ENCODE measurements at regions not wholly inside any gene's neighbourhood (a gene's known extent, or its start where the extent isn't known, plus 50 kb on each side); places are given as distances from the start of the nearest gene placed in this dataset.

DNA sequence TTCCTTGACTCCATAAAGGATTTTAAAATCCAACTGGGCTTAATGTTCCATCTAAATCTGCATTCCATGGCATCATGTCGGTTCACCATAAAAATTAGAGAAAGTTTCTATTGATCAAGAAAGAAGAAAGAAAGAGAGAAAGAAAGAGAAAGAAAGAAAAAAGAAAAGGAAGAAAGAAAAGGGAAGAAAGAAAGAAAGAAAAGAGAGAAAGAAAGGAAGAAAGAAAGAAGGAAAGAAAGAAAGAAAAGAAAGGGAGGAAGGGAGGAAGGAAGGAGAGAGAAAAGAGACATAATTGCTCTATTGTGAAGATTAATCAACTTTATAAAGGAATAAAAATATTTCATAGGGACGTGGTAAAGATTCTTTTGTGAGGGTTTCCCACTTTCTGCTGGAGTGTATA is 329.2 kb downstream of the DLEU7 start:
- in situ Hi-C loops (cut with HindIII; ENCODE audit: low sequenced_read_pairs): no loop called here
- H3K4me3 ChIP-seq (ENCODE audit: low read depth, low read length): no peak overlapping the region
- TF ChIP-seq, protein P1, sequence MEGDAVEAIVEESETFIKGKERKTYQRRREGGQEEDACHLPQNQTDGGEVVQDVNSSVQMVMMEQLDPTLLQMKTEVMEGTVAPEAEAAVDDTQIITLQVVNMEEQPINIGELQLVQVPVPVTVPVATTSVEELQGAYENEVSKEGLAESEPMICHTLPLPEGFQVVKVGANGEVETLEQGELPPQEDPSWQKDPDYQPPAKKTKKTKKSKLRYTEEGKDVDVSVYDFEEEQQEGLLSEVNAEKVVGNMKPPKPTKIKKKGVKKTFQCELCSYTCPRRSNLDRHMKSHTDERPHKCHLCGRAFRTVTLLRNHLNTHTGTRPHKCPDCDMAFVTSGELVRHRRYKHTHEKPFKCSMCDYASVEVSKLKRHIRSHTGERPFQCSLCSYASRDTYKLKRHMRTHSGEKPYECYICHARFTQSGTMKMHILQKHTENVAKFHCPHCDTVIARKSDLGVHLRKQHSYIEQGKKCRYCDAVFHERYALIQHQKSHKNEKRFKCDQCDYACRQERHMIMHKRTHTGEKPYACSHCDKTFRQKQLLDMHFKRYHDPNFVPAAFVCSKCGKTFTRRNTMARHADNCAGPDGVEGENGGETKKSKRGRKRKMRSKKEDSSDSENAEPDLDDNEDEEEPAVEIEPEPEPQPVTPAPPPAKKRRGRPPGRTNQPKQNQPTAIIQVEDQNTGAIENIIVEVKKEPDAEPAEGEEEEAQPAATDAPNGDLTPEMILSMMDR (IDR thresholded peaks at IDR 0.05; ENCODE audit: low read depth, low read length, missing control alignments): no peak
- DNase-seq (ENCODE audit: low read depth): no peak

DNA sequence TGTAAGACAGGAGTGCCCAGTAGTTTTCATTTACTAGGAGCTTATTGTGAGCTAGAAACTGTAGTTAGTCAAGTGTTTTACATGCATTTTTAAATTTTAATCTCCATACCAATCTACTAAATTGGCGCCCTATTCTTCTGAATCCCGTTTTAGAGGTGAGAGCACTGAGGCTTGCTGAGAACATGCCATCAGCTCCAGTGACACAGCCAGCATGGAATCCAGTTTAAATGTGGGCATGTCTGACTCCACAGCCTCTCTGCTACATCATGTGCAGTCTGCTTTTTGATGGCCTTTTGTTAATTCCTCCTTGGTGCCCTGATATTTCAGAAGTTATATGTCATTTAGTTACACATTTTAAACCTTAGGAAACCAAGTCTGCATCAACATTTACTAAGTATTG is 325.4 kb downstream of the DLEU7 start:
- in situ Hi-C loops (cut with HindIII; ENCODE audit: low sequenced_read_pairs): no loop called here
- TF ChIP-seq, protein P1 (IDR thresholded peaks at IDR 0.05; ENCODE audit: low read depth, low read length, missing control alignments): no peak
- no peak overlapping the region for H3K4me3 ChIP-seq (ENCODE audit: low read depth, low read length)

DNA sequence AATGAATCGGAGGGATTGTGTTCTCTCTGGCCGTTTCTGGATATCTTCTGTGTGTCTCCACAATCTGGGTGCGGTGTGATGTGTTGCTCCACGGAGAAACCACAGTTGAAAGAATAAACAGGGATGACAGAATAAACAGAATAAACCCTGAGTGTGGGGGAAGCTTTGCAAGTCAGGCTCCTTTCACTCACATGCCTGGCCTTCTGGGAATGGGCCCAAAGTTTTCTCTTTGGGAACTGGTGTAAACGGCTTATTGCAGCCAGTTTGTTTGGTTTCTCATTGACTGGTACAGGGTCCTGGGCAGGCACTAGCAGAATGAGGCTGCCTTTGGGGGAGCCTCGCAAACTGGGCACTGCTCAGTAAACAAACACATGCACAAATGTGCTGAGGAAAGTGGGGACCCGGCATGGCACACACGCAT is 324.7 kb downstream of the DLEU7 start:
- in situ Hi-C loops (cut with HindIII; ENCODE audit: low sequenced_read_pairs): no loop called here
- H3K4me3 ChIP-seq (ENCODE audit: low read depth, low read length): no peak overlapping the region
- TF ChIP-seq, protein P1 (IDR thresholded peaks at IDR 0.05; ENCODE audit: low read depth, low read length, missing control alignments): no peak
- DNase-seq (ENCODE audit: low read depth): no peak

More for the DNA sequence above, 325.4 kb downstream of the DLEU7 start:
- DNase-seq (ENCODE audit: low read depth): no peak

DNA sequence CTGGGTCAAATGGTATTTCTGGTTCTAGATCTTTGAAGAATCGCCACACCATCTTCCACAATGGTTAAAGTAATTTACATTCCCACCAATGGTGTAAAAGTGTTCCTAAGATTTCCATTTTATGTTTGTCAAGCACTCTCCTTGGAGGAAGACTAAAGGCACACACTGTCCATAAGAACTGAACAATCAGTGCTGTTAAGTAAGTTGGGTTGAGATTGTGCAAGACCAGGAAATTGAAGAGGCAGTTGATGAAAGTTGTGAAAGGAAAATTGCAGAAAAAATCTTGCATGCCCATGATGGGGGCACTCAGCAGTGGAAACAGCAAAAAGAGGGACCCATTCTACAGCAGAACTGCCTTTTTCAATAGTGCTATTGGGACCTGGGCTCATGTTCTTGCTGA is 323.6 kb downstream of the DLEU7 start:
- no peak for DNase-seq (ENCODE audit: low read depth)
- in situ Hi-C loops (cut with HindIII; ENCODE audit: low sequenced_read_pairs): no loop called here
- TF ChIP-seq, protein P1 (IDR thresholded peaks at IDR 0.05; ENCODE audit: low read depth, low read length, missing control alignments): no peak
- no peak overlapping the region for H3K4me3 ChIP-seq (ENCODE audit: low read depth, low read length)

DNA sequence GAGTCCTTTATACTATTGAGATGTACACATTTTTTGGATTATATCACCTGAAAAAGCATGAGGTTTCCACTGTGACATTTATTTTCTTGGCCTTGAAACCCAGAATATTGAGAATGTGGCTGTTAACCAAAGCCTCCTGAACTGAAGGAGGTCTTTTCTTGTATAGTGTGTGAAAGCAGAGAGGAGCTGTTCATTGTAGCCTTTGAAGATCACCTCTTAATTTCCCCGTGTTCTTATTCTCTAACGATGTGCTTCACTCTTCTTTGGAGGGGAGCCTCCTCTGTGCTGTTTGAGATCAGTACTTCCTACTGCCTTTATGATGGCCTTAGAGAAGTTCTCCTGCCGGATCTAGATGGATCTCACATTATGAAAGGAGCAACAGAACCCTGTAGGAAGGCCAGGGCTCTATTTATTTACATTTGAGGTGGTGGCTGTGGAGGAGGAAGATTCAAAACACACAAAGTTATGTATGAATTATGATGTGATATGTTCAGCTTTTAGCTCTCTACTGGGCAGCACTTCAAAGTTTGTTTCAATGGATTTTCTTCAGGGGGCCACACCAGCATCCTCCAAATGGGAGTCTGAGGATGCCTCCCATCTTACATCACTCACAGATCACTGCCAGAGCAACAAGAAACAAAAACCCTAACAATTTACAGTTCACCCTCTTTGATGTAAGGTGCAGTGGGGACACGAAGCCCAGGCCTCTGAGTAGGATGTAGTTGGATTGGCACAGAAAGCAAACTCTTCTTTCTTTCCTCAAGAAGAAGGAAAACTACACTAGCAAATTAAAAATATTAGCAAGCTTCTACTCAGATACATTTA is 322.3 kb downstream of the DLEU7 start:
- DNase-seq (ENCODE audit: low read depth): no peak
- in situ Hi-C loops (cut with HindIII; ENCODE audit: low sequenced_read_pairs): no loop called here

DNA sequence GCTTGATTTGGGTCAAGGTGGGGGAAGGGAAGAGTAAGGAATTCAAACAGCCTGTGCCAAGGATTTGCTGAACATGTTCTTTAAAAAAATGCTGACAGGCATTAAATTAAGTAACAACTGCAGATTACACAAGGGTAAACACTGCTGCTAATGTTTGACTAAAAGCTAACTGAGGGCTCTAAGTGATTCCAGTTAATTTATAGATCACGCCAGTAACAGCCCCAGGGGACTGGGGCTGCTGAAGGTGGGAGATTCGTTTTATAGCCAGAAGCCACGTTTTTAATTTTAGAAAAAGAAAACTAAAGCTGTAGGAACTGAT is 321.7 kb downstream of the DLEU7 start:
- in situ Hi-C loops (cut with HindIII; ENCODE audit: low sequenced_read_pairs): no loop called here
- DNase-seq (ENCODE audit: low read depth): no peak
- H3K4me3 ChIP-seq (ENCODE audit: low read depth, low read length): no peak overlapping the region
- TF ChIP-seq, protein P1 (IDR thresholded peaks at IDR 0.05; ENCODE audit: low read depth, low read length, missing control alignments): no peak

More for the DNA sequence above, 322.3 kb downstream of the DLEU7 start:
- TF ChIP-seq, protein P1 (IDR thresholded peaks at IDR 0.05; ENCODE audit: low read depth, low read length, missing control alignments): no peak
- no peak overlapping the region for H3K4me3 ChIP-seq (ENCODE audit: low read depth, low read length)

Measured in astrocyte of the cerebellum (primary cell).